ENCODE measurements at regions not wholly inside any gene's neighbourhood (a gene's known extent, or its start where the extent isn't known, plus 50 kb on each side); places are given as distances from the start of the nearest gene placed in this dataset.
A peak's percentile ranks its signal among the peaks of the same experiment; 100 is the strongest.

GRCh38 chr2:176553685-176554100, 284.5 kb downstream of the MTX2 start:
- peak overlapping the region; percentile 59 for H3K27ac ChIP-seq (ENCODE audit: low read length)
- H3K4me1 ChIP-seq (ENCODE audit: control insufficient read depth in 1 of 2, insufficient read depth in 2 of 2, low read length in 2 of 2): peaks cover 6 to 11% of the 10 kb centered on the region in 2 donors
- H3K4me3 ChIP-seq (ENCODE audit: low read depth in 1 of 2, low read length in 2 of 2): peak overlapping the region; percentile 69 to 79
- H3K36me3 ChIP-seq (ENCODE audit: control insufficient read depth in 1 of 2, insufficient read depth in 2 of 2, low read length in 2 of 2): no peaks in the 10 kb centered on the region
- no peaks in the 10 kb centered on the region for H3K9me3 ChIP-seq (ENCODE audit: control insufficient read depth in 1 of 2, low read length in 2 of 2)
- H3K27me3 ChIP-seq (ENCODE audit: low read depth, low read length): peaks cover 4% of the 10 kb centered on the region

GRCh38 chr2:176554101-176555048, 285.1 kb downstream of the MTX2 start:
- H3K9me3 ChIP-seq (ENCODE audit: control insufficient read depth in 1 of 2, low read length in 2 of 2): no peaks in the 10 kb centered on the region
- peaks cover 4% of the 10 kb centered on the region for H3K27me3 ChIP-seq (ENCODE audit: low read depth, low read length)
- peaks cover 6 to 11% of the 10 kb centered on the region in 2 donors for H3K4me1 ChIP-seq (ENCODE audit: control insufficient read depth in 1 of 2, insufficient read depth in 2 of 2, low read length in 2 of 2)
- H3K4me3 ChIP-seq (ENCODE audit: low read depth in 1 of 2, low read length in 2 of 2): peak overlapping the region; percentile 69 to 79
- H3K36me3 ChIP-seq (ENCODE audit: control insufficient read depth in 1 of 2, insufficient read depth in 2 of 2, low read length in 2 of 2): no peaks in the 10 kb centered on the region
- H3K27ac ChIP-seq (ENCODE audit: low read length): peak overlapping the region; percentile 59

GRCh38 chr2:176555112-176555511, 285.9 kb downstream of the MTX2 start:
- H3K4me3 ChIP-seq (ENCODE audit: low read depth in 1 of 2, low read length in 2 of 2): no peak overlapping the region
- no peaks in the 10 kb centered on the region for H3K9me3 ChIP-seq (ENCODE audit: control insufficient read depth in 1 of 2, low read length in 2 of 2)
- H3K36me3 ChIP-seq (ENCODE audit: control insufficient read depth in 1 of 2, insufficient read depth in 2 of 2, low read length in 2 of 2): no peaks in the 10 kb centered on the region
- H3K4me1 ChIP-seq (ENCODE audit: control insufficient read depth in 1 of 2, insufficient read depth in 2 of 2, low read length in 2 of 2): peaks cover 6 to 11% of the 10 kb centered on the region in 2 donors
- no peak overlapping the region for H3K27ac ChIP-seq (ENCODE audit: low read length)
- H3K27me3 ChIP-seq (ENCODE audit: low read depth, low read length): peaks cover 4% of the 10 kb centered on the region

GRCh38 chr2:176555781-176556180, 286.5 kb downstream of the MTX2 start:
- H3K4me1 ChIP-seq (ENCODE audit: control insufficient read depth in 1 of 2, insufficient read depth in 2 of 2, low read length in 2 of 2): peaks cover 6 to 11% of the 10 kb centered on the region in 2 donors
- no peak overlapping the region for H3K27ac ChIP-seq (ENCODE audit: low read length)
- no peaks in the 10 kb centered on the region for H3K36me3 ChIP-seq (ENCODE audit: control insufficient read depth in 1 of 2, insufficient read depth in 2 of 2, low read length in 2 of 2)
- H3K27me3 ChIP-seq (ENCODE audit: low read depth, low read length): peaks cover 4% of the 10 kb centered on the region
- H3K9me3 ChIP-seq (ENCODE audit: control insufficient read depth in 1 of 2, low read length in 2 of 2): no peaks in the 10 kb centered on the region
- H3K4me3 ChIP-seq (ENCODE audit: low read depth in 1 of 2, low read length in 2 of 2): no peak overlapping the region

GRCh38 chr2:176556373-176556772, 287.1 kb downstream of the MTX2 start:
- H3K27ac ChIP-seq (ENCODE audit: low read length): no peak overlapping the region
- peaks cover 6 to 11% of the 10 kb centered on the region in 2 donors for H3K4me1 ChIP-seq (ENCODE audit: control insufficient read depth in 1 of 2, insufficient read depth in 2 of 2, low read length in 2 of 2)
- H3K9me3 ChIP-seq (ENCODE audit: control insufficient read depth in 1 of 2, low read length in 2 of 2): no peaks in the 10 kb centered on the region
- no peaks in the 10 kb centered on the region for H3K36me3 ChIP-seq (ENCODE audit: control insufficient read depth in 1 of 2, insufficient read depth in 2 of 2, low read length in 2 of 2)
- H3K4me3 ChIP-seq (ENCODE audit: low read depth in 1 of 2, low read length in 2 of 2): no peak overlapping the region
- peaks cover 4% of the 10 kb centered on the region for H3K27me3 ChIP-seq (ENCODE audit: low read depth, low read length)

GRCh38 chr2:176557821-176558220, 288.6 kb downstream of the MTX2 start:
- Histone ChIP-seq H3K36me3 (ENCODE audit: control insufficient read depth in 1 of 2, insufficient read depth in 2 of 2, low read length in 2 of 2) (no peaks in the 10 kb centered on the region), H3K27ac (ENCODE audit: low read length) (no peak overlapping the region), H3K27me3 (ENCODE audit: low read depth, low read length) (peaks cover 4% of the 10 kb centered on the region), H3K9me3 (ENCODE audit: control insufficient read depth in 1 of 2, low read length in 2 of 2) (no peaks in the 10 kb centered on the region), H3K4me1 (ENCODE audit: control insufficient read depth in 1 of 2, insufficient read depth in 2 of 2, low read length in 2 of 2) (peaks cover 2 to 8% of the 10 kb centered on the region in 2 donors), H3K4me3 (ENCODE audit: low read depth in 1 of 2, low read length in 2 of 2) (no peak overlapping the region)

GRCh38 chr2:176558574-176559140, 289.4 kb downstream of the MTX2 start:
- H3K4me3 ChIP-seq (ENCODE audit: low read depth in 1 of 2, low read length in 2 of 2): no peak overlapping the region
- H3K36me3 ChIP-seq (ENCODE audit: control insufficient read depth in 1 of 2, insufficient read depth in 2 of 2, low read length in 2 of 2): no peaks in the 10 kb centered on the region
- no peak overlapping the region for H3K27ac ChIP-seq (ENCODE audit: low read length)
- peaks cover 4% of the 10 kb centered on the region for H3K27me3 ChIP-seq (ENCODE audit: low read depth, low read length)
- H3K9me3 ChIP-seq (ENCODE audit: control insufficient read depth in 1 of 2, low read length in 2 of 2): no peaks in the 10 kb centered on the region
- H3K4me1 ChIP-seq (ENCODE audit: control insufficient read depth in 1 of 2, insufficient read depth in 2 of 2, low read length in 2 of 2): peaks cover 0 to 2% of the 10 kb centered on the region in 2 donors

- Histone ChIP-seq H3K4me1 (ENCODE audit: control insufficient read depth in 1 of 2, insufficient read depth in 2 of 2, low read length in 2 of 2) (no peaks in the 10 kb centered on the region), H3K27ac (ENCODE audit: low read length) (no peak overlapping the region), H3K4me3 (ENCODE audit: low read depth in 1 of 2, low read length in 2 of 2) (no peak overlapping the region), H3K9me3 (ENCODE audit: control insufficient read depth in 1 of 2, low read length in 2 of 2) (no peaks in the 10 kb centered on the region), H3K27me3 (ENCODE audit: low read depth, low read length) (peaks cover 4% of the 10 kb centered on the region), H3K36me3 (ENCODE audit: control insufficient read depth in 1 of 2, insufficient read depth in 2 of 2, low read length in 2 of 2) (no peaks in the 10 kb centered on the region)
Observed at GRCh38 chr2:176560296-176560695, 291.1 kb downstream of the MTX2 start.

- Histone ChIP-seq H3K36me3 (ENCODE audit: control insufficient read depth in 1 of 2, insufficient read depth in 2 of 2, low read length in 2 of 2) (no peaks in the 10 kb centered on the region), H3K4me3 (ENCODE audit: low read depth in 1 of 2, low read length in 2 of 2) (no peak overlapping the region), H3K27ac (ENCODE audit: low read length) (no peak overlapping the region), H3K27me3 (ENCODE audit: low read depth, low read length) (peaks cover 2% of the 10 kb centered on the region), H3K4me1 (ENCODE audit: control insufficient read depth in 1 of 2, insufficient read depth in 2 of 2, low read length in 2 of 2) (peaks cover 0 to 8% of the 10 kb centered on the region in 2 donors), H3K9me3 (ENCODE audit: control insufficient read depth in 1 of 2, low read length in 2 of 2) (no peaks in the 10 kb centered on the region)
Observed at GRCh38 chr2:176561706-176562105, 292.5 kb downstream of the MTX2 start.

GRCh38 chr2:176562359-176563078, 293.3 kb downstream of the MTX2 start:
- no peak overlapping the region for H3K27ac ChIP-seq (ENCODE audit: low read length)
- H3K9me3 ChIP-seq (ENCODE audit: control insufficient read depth in 1 of 2, low read length in 2 of 2): no peaks in the 10 kb centered on the region
- no peaks in the 10 kb centered on the region for H3K27me3 ChIP-seq (ENCODE audit: low read depth, low read length)
- no peak overlapping the region for H3K4me3 ChIP-seq (ENCODE audit: low read depth in 1 of 2, low read length in 2 of 2)
- peaks cover 0 to 8% of the 10 kb centered on the region in 2 donors for H3K4me1 ChIP-seq (ENCODE audit: control insufficient read depth in 1 of 2, insufficient read depth in 2 of 2, low read length in 2 of 2)
- no peaks in the 10 kb centered on the region for H3K36me3 ChIP-seq (ENCODE audit: control insufficient read depth in 1 of 2, insufficient read depth in 2 of 2, low read length in 2 of 2)
